Calu3 (cell line): ENCODE measurements at regions not wholly inside any gene's neighbourhood (a gene's known extent, or its start where the extent isn't known, plus 50 kb on each side); places are given as distances from the start of the nearest gene placed in this dataset.

Experiments
- BruUV-seq: library from RNA; stranded (reverse); fragments of 400-500 nt; replicated peaks from 2 replicates; lab custom pipeline; 2021; lab: Mats Ljungman, UMichigan
- CTCF ChIA-PET: fragments of 300-600 bp; sonication (Branson Sonifier 250); formaldehyde crosslinking; loops from one replicate; lab custom pipeline; 2022; ENCODE audit warnings: antibody characterized with exemption; lab: Charles Lee
- DNase-seq: peaks from one replicate; pipeline ENCODE4 v3.0.0; 2022
- H3K27ac Mint-ChIP-seq: one replicate; pipeline ENCODE4 v1.8.0; 2022; ENCODE audit warnings: mixed read lengths; ENCODE audit not compliant: unreplicated experiment
- H3K27me3 Mint-ChIP-seq: one replicate; pipeline ENCODE4 v1.8.0; 2022; ENCODE audit warnings: mixed read lengths; ENCODE audit not compliant: unreplicated experiment
- H3K36me3 Mint-ChIP-seq: one replicate; pipeline ENCODE4 v1.8.0; 2022; ENCODE audit warnings: mild to moderate bottlenecking, moderate library complexity, mixed read lengths; ENCODE audit not compliant: insufficient read depth, unreplicated experiment
- H3K4me1 Mint-ChIP-seq: one replicate; pipeline ENCODE4 v1.8.0; 2022; ENCODE audit warnings: mild to moderate bottlenecking, low read depth, mixed read lengths; ENCODE audit not compliant: unreplicated experiment
- H3K4me3 Mint-ChIP-seq: one replicate; pipeline ENCODE4 v1.8.0; 2022; ENCODE audit warnings: mild to moderate bottlenecking, low read depth, moderate library complexity, mixed read lengths; ENCODE audit not compliant: unreplicated experiment
- H3K9me3 Mint-ChIP-seq: one replicate; pipeline ENCODE4 v1.8.0; 2022; ENCODE audit warnings: low read depth, mixed read lengths; ENCODE audit not compliant: unreplicated experiment
- CTCF ChIP-seq: fragments of 200-600 bp; IDR thresholded peaks from one replicate; pipeline ENCODE4 v1.8.0; 2022; ENCODE audit warnings: antibody characterized with exemption; ENCODE audit not compliant: unreplicated experiment
- intact Hi-C: fragments of 100-400 bp; cut with micrococcal nuclease; formaldehyde crosslinking; loops from one replicate; pipeline ENCODE4 v1.10.0; 2022; ENCODE audit not compliant: unreplicated experiment

GRCh38 chr4:13722649-13723048, 95.1 kb upstream of the BOD1L1 start:
- no TSS peak for BruUV-seq
- no peak for DNase-seq
- CTCF ChIA-PET = no interaction called here
- Mint-ChIP-seq H3K27me3 (no peaks in the 10 kb centered on the region), H3K27ac (no peak overlapping the region), H3K36me3 (no peaks in the 10 kb centered on the region), H3K4me3 (no peak overlapping the region), H3K4me1 (no peaks in the 10 kb centered on the region), H3K9me3 (no peaks in the 10 kb centered on the region)
- no peak for TF ChIP-seq CTCF
- intact Hi-C loops = no loop called here

- Mint-ChIP-seq H3K4me1 (no peaks in the 10 kb centered on the region), H3K27ac (no peak overlapping the region), H3K4me3 (no peak overlapping the region), H3K9me3 (peaks cover 5% of the 10 kb centered on the region), H3K27me3 (no peaks in the 10 kb centered on the region), H3K36me3 (no peaks in the 10 kb centered on the region)
- BruUV-seq = no TSS peak
- no peak for TF ChIP-seq CTCF
- DNase-seq = no peak
- CTCF ChIA-PET = no interaction called here
- intact Hi-C loops = no loop called here
These were observed 101.2 kb upstream of the BOD1L1 start for GRCh38 chr4:13728761-13729160.

- Mint-ChIP-seq H3K9me3 (peaks cover 5% of the 10 kb centered on the region), H3K4me3 (no peak overlapping the region), H3K27me3 (no peaks in the 10 kb centered on the region), H3K36me3 (no peaks in the 10 kb centered on the region), H3K4me1 (no peaks in the 10 kb centered on the region), H3K27ac (no peak overlapping the region)
- DNase-seq = no peak
- no peak for TF ChIP-seq CTCF
- CTCF ChIA-PET = no interaction called here
- BruUV-seq = no TSS peak
- intact Hi-C loops = no loop called here
These were observed 103.5 kb upstream of the BOD1L1 start for GRCh38 chr4:13731019-13731418.

GRCh38 chr4:13733817-13734216, 106.3 kb upstream of the BOD1L1 start:
- no peak for DNase-seq
- intact Hi-C loops = no loop called here
- CTCF ChIA-PET = no interaction called here
- Mint-ChIP-seq H3K4me3 (no peak overlapping the region), H3K27ac (no peak overlapping the region), H3K9me3 (peaks cover 5% of the 10 kb centered on the region), H3K4me1 (no peaks in the 10 kb centered on the region), H3K27me3 (no peaks in the 10 kb centered on the region), H3K36me3 (no peaks in the 10 kb centered on the region)
- no TSS peak for BruUV-seq
- no peak for TF ChIP-seq CTCF
